ENCODE measurements at regions not wholly inside any gene's neighbourhood (a gene's known extent, or its start where the extent isn't known, plus 50 kb on each side); places are given as distances from the start of the nearest gene placed in this dataset.

DNA sequence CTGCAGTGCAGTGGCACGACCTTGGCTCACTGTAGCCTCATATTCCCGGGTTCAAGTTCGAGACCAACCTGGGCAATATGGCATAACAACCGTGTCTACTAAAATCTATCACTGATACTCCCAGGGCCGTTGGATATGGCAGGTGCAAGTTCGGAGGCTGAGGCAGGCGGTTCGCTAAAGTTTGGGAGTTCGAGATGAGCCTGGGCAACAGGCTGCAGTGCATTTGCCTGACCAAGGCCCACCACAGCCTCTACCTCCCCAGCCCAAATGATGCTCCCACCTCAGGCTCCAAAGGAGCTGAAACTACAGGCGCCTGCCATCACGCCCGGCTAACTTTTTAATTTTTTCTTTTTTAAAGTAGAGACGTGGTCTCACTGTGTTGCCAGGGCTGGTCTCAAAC is 177.1 kb upstream of the ALG10B start:
- DNase-seq (ENCODE audit: low read depth) = no peak

- no peak for DNase-seq (ENCODE audit: low read depth)
Measured at GRCh38 chr12:38141239-38141638, 175.3 kb upstream of the ALG10B start.

DNA sequence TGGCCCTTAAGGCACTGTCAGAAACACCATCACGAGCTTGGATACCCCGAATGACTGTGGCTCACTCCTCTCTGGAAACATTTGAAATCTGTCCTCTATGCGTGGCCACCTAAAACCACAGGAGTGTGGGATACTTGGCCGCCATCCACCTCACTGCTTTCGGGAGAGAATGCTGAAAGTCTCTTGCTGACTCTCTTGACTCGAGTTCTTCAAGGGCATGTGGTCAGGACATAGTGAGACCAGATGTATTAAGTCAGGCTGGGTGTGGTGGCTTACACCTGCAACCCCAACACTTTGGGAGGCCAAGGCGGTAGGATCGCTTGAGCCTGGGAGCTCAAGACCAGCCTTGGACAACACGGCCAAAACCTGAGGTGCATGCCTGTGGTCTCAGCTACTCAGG is 174.7 kb upstream of the ALG10B start:
- no peak for DNase-seq (ENCODE audit: low read depth)

DNA sequence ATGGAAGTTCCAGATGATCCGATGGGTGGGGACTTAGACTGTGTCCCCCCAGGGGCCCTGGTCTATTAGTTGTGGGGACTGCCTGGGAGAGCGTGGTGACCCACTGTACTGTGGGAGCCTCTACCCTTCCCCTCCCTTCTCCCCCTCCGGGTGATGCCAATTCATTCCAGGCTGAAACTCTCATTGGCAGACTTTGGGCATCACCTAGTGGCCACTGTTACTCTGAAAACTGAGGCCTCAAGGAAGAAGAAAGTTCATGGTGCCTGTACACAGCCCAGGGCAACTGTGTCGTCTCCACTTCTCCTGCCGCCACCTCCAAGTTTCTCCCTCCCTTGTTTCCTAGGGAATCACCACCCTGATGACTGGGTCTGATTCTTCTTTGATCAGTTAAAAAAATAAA is 173.6 kb upstream of the ALG10B start:
- no peak for DNase-seq (ENCODE audit: low read depth)

GRCh38 chr12:38144049-38144448 is 172.5 kb upstream of the ALG10B start:
- DNase-seq (ENCODE audit: low read depth) = no peak

GRCh38 chr12:38144601-38145436 is 171.8 kb upstream of the ALG10B start:
- no peak for DNase-seq (ENCODE audit: low read depth)

DNA sequence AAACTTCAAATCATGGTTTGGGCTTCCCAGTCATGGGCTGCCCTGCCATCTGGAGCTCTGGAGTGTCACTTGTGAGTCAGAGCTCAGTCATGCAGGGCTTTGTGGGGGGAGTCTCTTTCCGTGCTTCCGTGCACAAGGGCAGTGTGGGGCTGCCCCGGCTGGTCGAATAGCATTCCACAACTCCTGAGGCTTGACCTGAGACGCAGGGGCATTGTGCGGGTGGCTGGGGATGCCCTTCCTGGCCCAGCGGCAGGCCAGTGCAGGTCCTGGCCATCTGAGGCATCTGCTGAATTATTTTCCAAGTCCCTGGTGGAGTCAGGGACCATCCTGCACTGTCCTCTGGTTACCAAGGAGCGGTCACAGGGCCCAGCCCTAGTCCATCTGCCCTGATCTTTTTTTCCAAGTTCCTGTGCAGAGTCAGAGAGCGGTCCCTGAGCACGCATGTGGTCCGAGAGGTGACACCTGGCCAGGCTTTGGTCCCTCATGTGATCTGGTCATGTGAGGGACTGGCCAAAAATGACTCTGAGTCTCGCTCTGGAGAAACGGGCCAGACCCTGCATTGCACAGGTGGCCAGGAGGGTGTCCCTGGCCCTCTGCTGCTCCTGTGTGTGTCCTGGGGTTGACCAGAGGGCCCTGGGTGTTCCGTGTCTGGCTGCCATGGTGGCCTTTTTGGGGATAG is 167.0 kb upstream of the ALG10B start:
- no peak for DNase-seq (ENCODE audit: low read depth)

GRCh38 chr12:38151991-38152700 is 164.4 kb upstream of the ALG10B start:
- DNase-seq (ENCODE audit: low read depth) = no peak

DNA sequence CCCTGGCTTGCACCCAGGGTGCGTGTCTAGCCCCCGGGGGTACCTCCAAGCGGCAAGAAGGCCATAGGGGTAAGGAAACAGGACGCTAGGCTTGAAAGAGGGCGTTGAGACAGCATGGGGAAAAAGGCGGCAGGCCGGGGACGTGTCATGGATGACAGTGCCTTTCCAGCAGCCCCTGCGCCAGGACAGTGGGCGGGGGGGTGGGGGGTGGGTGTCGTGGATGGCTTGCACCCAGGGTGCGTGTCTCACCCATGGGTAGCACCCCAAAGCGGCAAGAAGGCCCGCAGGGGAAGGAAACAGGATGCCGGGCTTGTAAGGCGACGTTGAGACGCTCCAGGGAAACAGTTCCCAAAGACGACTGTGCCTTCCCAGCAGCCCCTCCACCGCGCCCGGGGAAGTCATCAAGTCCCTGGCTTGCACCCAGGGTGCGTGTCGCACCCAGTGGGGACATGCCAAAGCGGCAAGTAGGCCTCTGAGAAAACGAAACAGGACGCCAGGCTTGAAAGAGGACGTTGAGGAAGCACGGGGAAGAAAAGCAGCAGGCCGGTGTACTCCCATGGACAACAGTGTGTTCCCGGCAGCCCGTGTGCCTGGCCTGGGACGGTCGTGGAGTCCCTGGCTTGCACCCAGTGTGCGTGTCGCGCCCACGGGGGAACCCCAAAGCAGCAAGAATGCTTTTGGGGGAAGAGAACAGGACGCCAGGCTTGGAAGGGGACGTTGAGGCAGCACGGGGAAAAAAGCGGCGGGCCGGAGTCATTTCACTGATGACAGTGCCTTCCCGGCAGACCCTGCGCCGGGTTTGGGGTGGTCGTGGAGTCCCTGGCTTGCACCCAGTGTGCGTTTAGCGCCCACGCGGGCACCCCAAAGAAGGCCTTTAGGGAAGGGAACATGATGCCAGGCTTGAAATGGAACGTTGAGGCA is 163.5 kb upstream of the ALG10B start:
- no peak for DNase-seq (ENCODE audit: low read depth)

DNA sequence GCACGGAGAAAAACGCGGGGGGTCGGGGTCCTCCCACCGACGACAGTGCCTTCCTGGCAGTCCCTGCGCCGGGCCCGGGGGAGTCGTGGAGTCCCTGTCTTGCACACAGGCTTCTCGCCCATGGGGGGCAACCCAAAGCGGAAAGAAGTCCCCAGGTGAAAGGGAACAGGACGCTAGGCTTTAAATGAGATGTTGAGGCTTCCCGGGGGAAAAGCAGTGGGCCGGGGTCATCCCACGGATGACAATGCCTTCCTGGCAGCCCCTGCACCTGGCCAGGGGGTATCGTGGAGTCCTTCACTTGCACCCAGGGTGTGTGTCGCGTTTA is 162.9 kb upstream of the ALG10B start:
- no peak for DNase-seq (ENCODE audit: low read depth)

DNA sequence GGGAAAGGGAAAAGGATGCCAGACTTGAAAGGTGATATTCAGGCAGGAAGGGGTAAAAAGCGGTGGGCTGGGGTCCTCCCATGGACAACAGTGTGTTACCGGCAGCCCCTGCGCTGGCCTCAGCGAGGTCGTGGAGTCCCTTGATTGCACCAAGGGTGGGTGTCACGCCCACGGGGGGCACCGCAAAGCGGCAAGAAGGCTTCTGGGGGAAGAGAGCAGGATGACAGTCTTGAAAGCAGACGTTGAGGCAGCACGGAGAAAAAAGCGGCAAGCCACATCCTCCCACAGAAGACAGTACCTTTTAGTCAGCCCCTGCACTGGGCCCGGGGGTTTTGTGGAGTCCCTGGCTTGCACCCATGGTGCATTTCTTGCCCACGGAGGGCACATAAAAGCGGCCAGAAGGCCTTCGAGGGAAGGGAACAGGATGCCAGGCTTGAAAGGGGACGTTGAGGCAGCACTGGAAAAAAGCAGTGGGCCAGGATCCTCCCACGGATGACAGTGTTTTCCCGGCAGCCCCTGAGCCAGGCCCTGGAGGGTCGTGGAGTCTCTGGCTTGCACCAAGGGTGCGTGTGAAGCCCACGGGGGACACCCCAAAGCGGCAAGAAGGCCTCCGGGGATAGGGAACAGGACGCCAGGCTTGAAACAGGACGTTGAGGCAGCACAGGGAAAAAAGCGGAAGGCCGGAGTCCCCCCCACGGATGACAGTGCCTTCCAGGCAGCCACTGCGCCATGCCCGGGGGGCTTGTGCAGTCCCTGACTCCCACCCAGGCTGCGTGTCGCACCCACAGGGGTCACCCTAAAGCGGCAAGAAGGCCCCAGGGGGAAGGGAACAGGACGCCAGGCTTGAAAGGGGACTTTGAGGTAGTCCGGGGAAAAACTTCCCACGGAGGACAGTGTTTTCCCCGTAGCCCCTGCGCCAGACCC is 162.2 kb upstream of the ALG10B start:
- no peak for DNase-seq (ENCODE audit: low read depth)

DNA sequence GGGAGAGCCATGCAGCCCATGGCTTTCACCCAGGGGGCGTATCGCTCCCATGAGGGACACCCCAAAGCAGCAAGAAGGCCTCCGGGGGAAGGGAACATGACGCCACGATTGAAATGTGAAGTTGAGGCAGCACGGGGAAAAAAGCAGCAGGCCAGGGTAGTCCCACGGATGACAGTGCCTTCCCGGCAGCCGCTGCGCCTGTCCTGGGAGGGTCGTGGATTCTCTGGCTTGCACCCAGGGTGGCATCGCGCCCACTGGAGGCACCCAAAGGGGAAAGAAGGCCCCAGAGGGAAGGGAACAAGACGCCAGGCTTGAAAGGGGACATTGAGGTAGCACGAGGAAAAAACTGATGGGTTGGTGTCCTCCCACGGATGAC is 161.6 kb upstream of the ALG10B start:
- no peak for DNase-seq (ENCODE audit: low read depth)

GRCh38 chr12:38155526-38156496 is 160.8 kb upstream of the ALG10B start:
- DNase-seq (ENCODE audit: low read depth) = no peak

DNA sequence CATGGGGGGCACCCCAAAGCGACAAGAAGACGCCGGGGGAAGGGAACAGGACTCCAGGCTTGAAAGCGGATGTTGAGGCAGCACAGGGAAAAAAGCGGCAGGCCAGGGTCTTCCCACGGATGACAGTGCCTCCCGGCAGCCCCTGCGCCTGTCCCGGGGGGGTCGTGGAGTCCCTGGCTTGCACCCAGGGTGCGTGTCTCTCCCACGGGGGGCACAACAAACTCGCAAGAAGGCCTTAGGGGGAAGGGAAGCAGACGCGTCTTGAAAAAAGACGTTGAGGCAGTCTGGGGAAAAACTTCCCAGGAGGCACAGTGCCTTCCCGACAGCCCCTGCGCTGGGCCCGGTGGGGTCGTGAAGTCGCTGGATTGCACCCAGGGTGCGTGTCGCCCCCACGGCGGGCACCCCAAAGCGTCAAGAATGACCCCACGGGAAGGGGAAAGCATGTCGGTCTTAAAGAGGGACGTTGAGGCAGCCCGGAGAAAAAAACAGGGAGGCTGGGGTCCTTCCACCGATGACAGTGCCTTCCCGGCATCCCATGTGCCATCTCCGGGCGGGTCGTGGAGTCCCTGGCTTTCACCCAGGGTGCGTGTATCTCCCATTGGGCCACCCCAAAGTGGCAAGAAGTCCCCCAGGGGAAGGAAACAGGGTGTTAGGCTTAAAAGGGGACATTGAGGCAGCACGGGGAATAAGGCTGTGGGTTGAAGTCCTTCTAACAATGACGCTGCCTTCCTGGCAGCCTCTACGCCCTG is 159.9 kb upstream of the ALG10B start:
- DNase-seq (ENCODE audit: low read depth) = no peak

GRCh38 chr12:38157274-38157932 is 159.2 kb upstream of the ALG10B start:
- DNase-seq (ENCODE audit: low read depth) = no peak

- DNase-seq (ENCODE audit: low read depth) = no peak
Measured at GRCh38 chr12:38157933-38158401, 158.6 kb upstream of the ALG10B start.

DNA sequence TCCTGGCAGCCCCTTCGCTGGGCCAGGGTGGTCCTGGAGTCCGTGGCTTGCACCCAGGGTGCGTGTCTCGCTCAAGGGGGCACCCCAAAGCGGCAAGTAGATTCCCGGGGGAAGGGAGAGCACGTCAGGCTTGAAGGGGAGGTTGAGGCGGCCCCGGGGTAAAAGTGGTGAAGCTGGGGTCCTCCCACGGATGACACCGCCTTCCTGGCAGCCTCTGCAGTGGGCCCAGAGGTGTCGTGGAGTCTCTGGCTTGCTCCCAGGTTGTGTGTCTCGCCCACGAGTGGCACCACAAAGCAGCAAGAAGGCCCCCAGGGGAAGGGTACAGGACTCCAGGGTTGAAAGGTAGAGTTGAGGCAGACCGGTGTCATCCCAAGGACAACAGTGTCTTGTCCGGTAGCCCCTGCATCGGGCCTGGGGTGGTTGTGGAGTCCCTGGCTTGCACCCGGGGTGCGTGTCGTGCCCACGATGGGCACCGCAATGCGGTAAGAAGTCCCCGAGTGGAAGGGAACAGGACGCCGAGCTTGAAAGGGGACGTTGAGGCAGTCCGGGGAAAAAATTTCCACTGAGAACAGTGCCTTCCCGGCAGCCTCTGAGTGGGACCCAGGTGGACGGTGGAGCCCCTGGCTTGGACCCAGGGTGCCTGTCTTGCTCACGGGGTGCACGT is 158.0 kb upstream of the ALG10B start:
- DNase-seq (ENCODE audit: low read depth) = no peak

GRCh38 chr12:38159092-38159551 is 157.5 kb upstream of the ALG10B start:
- no peak for DNase-seq (ENCODE audit: low read depth)

All from stromal cell of bone marrow (primary cell).